GM19463 (cell line): ENCODE measurements at regions not wholly inside any gene's neighbourhood (a gene's known extent, or its start where the extent isn't known, plus 50 kb on each side); places are given as distances from the start of the nearest gene placed in this dataset.

ENCODE experiments used
- ATAC-seq: cut with Tn5 transposase; IDR thresholded peaks from one replicate; pipeline ENCODE4 v1.9.1; 2021; ENCODE audit warnings: mild to moderate bottlenecking, moderate library complexity; ENCODE audit not compliant: unreplicated experiment

- no peak for ATAC-seq
These were observed 194.8 kb upstream of the ADAMTS16 start for GRCh38 chr5:4945296-4945695.

DNA sequence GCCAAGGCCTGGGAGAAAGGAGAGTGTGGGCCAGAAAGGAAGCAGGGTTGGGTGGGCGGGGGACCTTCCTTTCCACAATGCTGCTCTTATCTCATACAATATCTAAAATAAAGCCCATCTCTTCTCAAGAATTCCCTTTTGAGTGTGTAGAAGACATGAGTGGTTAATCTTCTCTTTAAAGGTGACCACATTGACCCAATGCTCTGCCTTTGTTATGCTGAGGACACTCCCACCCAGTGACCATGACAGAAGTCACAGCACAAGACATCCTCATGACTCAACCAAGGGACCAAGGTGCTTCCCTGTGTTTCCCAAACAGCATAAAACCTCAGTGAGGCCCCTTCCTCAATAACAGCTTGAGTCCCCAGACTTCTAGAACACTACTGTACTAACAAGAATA lies 193.0 kb upstream of the ADAMTS16 start:
- ATAC-seq, result no peak

- ATAC-seq, result no peak
These were observed 192.1 kb upstream of the ADAMTS16 start for GRCh38 chr5:4947893-4948536.

DNA sequence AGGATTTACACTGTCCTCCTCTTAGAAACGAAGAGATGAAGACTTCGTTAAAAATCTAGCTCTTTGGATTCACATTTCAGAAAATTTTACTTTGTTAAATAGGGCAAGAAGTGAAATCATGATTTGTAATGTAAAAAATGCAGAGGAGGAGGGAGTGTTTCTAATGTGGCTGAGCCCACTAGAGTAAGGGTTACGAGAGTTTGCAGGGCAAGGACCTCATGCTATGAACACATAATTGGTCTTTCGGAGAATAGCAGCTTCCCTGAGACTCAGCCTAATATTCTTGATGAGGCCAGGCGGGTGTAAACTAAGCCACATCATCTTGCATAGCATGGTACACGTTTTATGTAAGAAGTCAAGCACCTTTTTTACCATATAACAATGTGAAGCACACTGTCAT lies 191.0 kb upstream of the ADAMTS16 start:
- no peak for ATAC-seq

DNA sequence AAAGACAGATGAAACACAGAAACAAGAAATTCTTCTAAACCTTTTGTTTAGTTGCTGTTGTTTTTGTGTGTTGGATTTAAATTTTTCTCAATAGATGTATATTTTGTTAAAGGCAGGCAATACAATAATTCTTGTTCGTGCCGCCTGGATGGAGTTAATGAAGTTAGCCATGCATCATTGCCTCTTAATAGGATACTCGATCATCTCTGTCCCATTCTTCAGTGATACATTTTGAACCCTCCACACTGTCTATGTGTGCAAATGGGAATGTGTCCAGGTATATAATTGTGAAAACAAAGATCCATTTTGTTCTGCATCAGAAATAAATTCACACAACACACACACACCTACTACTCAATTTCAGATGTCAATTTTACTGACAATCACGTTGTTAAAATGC lies 186.6 kb upstream of the ADAMTS16 start:
- ATAC-seq, result no peak

- no peak for ATAC-seq
These were observed 186.1 kb upstream of the ADAMTS16 start for GRCh38 chr5:4954048-4954447.

- no peak for ATAC-seq
These were observed 176.9 kb upstream of the ADAMTS16 start for GRCh38 chr5:4963265-4963664.

- ATAC-seq, result no peak
These were observed 170.8 kb upstream of the ADAMTS16 start for GRCh38 chr5:4969351-4969750.

DNA sequence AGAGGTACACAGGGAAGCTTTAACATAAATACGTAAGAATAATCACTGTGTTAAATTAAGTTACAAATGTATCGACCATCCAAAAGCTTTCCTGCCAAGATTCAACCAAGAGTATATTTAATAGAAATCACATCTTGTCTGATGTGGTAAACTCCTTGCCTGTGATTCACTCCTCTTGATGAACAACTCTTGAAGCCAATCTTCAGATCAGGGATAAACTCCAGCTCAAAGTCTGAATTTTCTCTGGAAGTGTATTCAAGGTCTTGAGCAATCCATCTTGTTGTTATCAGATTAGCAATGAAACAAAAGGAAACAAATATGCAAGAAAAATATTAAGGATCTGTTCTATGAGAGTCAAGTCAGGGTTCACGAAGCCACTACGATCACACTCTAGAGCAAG lies 170.0 kb upstream of the ADAMTS16 start:
- no peak for ATAC-seq

GRCh38 chr5:4976902-4977301 lies 163.2 kb upstream of the ADAMTS16 start:
- ATAC-seq, result no peak

DNA sequence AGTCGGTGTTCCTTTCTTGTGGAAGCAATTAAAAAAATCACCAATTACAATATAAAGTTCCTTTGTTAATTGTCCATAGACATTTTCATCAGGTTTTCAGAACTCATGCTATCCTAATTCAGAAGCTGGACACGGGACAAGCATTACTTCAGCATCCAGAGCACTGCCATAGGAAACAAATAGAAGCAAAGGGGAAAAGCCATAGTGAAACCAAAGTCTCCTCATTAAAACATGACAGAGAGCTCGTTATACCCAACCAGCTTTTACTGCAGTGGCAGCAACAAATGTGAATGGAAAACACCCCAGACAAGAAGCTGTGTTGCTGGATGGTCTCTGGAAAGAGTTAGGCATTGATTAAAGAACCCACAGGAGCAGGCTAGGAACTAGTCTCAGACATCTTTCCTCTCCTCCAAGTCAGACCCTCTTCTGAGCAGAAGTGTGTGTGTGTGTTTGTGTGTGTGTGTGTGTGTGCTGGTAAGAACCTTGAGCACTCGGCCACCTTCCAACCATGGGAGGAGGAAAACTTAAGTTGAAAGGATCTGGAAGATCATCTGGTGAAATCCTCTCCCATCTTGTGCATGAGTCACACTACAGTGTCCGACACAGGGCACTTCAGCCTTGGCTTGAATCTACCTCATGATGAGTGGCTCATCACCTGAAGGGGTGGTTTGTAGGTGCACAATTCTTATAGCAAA lies 162.6 kb upstream of the ADAMTS16 start:
- no peak for ATAC-seq

- no peak for ATAC-seq
These were observed 159.9 kb upstream of the ADAMTS16 start for GRCh38 chr5:4980201-4980600.

DNA sequence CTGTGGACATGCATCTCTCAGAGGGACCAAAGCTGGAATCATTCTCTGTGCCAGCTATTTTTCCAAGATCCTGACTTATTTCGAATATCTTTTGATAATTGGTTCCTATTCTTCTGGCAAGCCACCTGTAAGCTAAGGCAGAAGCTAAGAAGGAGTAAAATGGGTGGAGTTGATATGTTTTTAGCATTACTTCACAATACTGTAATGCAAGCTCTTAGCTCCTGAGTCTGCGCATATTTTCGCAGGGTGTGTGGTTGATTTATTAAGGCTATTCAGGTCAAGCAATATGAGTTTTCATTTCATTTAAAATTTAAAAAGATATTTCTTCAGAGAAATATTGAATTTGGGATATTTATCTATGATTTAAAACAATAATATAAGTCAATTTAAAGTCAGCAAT lies 158.5 kb upstream of the ADAMTS16 start:
- ATAC-seq, result no peak

DNA sequence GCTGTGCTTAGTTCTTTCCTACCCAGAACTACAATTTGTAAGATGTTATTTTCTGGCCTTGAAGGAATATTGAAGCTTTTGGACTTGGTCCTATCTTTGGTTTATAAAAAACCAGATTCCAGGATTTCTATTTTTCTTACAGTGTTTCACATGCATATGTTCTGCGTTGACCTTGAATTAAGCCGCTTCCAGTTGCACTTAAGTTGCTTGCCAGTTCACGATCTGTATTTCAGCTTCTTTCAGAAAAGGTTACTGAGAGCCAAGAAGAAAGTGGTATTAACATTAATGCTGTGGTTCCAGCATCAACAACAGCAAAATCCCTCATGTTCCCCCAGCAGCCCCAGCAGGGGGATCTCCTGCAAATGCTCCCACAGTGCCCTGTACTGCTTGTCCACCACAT lies 156.4 kb upstream of the ADAMTS16 start:
- ATAC-seq, result no peak

DNA sequence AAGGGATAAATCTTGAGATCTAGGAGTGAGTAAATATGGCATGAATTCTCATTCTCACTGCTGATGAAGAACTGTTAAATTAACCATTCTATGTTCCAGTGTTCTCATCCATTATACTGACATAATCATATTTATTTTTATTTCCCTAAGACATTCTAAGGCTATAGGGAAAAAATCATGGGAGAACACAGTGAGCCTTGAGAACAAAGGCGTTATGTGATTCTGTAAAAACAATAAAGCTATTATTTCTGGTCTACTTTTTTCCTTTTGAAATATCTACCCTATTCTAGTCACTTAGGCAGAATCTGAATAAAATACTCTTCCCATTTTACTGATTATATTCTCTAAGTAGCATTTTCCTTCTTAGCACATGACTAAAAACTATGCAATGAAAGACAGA lies 155.7 kb upstream of the ADAMTS16 start:
- ATAC-seq, result no peak

- no peak for ATAC-seq
These were observed 152.7 kb upstream of the ADAMTS16 start for GRCh38 chr5:4987431-4987830.

- no peak for ATAC-seq
These were observed 151.0 kb upstream of the ADAMTS16 start for GRCh38 chr5:4989118-4989517.

- no peak for ATAC-seq
These were observed 150.1 kb upstream of the ADAMTS16 start for GRCh38 chr5:4990017-4990416.

GRCh38 chr5:4990462-4990861 lies 149.7 kb upstream of the ADAMTS16 start:
- no peak for ATAC-seq

- ATAC-seq, result no peak
These were observed 148.2 kb upstream of the ADAMTS16 start for GRCh38 chr5:4991925-4992324.

DNA sequence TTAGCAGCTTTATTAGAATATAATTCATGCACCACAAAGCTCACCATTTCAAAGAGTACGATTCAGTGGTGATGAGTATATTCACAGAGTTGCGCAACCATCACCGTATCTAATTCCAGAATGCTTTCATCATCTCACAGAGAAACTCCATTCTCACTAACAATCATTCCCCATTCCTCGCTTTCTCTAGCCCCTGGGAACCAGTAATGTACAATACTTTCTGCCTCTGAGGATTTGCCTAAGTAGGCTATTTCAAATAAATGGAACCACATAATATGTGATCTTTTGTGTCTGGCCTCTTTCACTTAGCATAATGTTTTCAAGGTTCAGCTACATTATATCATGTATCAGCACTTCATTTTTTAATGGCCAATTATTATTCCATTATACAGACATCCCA lies 145.1 kb upstream of the ADAMTS16 start:
- ATAC-seq, result no peak

GRCh38 chr5:5005353-5005752 lies 134.8 kb upstream of the ADAMTS16 start:
- no peak for ATAC-seq

DNA sequence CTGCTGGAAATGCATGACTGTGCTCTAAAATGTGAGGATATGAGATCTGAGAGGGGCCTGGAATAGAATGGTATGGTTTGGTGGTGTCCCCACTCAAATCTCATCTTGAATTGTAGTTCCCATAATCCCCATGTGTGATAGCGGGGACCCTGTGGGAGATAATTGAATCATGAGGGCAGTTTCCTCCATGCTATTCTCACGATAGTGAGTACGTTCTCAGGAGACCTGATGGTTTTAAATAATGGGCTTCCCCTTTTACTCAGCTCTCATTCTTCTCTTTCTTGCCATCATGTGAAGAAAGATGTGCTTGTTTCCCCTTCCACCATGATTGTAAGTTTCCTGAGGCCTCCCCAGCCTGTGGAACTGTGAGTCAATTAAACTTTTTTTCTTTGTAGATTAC lies 133.6 kb upstream of the ADAMTS16 start:
- ATAC-seq, result no peak
